ENCODE measurements at regions not wholly inside any gene's neighbourhood (a gene's known extent, or its start where the extent isn't known, plus 50 kb on each side); places are given as distances from the start of the nearest gene placed in this dataset.

GRCh38 chr2:212893216-212893615 lies 258.2 kb downstream of the IKZF2 start:
- ATAC-seq (no peak), DNase-seq (no peak)
- Histone ChIP-seq H3K9me3 (ENCODE audit: low read length) (no peaks in the 10 kb centered on the region), H3K36me3 (ENCODE audit: low read depth, low read length) (no peaks in the 10 kb centered on the region), H3F3A (ENCODE audit: low read length, unreplicated experiment) (no peaks in the 10 kb centered on the region), H3K27ac (ENCODE audit: low read length) (no peak overlapping the region), H3K9me2 (replicated peaks; ENCODE audit: low read length) (no peaks in the 10 kb centered on the region), H3K4me2 (ENCODE audit: low read length) (no peak overlapping the region), H3K27me3 (ENCODE audit: low read length) (no peaks in the 10 kb centered on the region), H3K9ac (ENCODE audit: low read length) (no peak overlapping the region), H4K20me1 (ENCODE audit: low read length) (no peaks in the 10 kb centered on the region), H3K79me2 (ENCODE audit: low read length) (no peaks in the 10 kb centered on the region), H2AFZ (ENCODE audit: low read length) (no peak overlapping the region), H3K4me3 (ENCODE audit: low read length) (no peak overlapping the region), H3K4me1 (ENCODE audit: insufficient read depth, low read length) (no peaks in the 10 kb centered on the region)
- no TSS peak for BruUV-seq (replicated peaks)
- intact Hi-C loops (cut with micrococcal nuclease): loop anchor here (2.0 to 5.0 kb wide), 2 partner anchors 259 to 298 kb away; partner anchors contain the start of gene IKZF2
- POLR2A ChIA-PET (ENCODE audit: unreplicated experiment): no interaction called here
- CTCF ChIA-PET: interaction anchor here (1.0 to 1.8 kb wide), 2 partner anchors 116 to 260 kb away, joined by 4 to 18 read pairs; no protein-coding TSS in a partner anchor
- TF ChIP-seq CTCF (conservative IDR thresholded peaks at IDR 0.05; ENCODE audit: low read depth, low read length) (no peak), EZH2phosphoT487 (IDR thresholded peaks at IDR 0.05; ENCODE audit: borderline replicate concordance, low read length) (no peak), EZH2 (IDR thresholded peaks at IDR 0.05; ENCODE audit: low read length, unreplicated experiment) (no peak)

DNA sequence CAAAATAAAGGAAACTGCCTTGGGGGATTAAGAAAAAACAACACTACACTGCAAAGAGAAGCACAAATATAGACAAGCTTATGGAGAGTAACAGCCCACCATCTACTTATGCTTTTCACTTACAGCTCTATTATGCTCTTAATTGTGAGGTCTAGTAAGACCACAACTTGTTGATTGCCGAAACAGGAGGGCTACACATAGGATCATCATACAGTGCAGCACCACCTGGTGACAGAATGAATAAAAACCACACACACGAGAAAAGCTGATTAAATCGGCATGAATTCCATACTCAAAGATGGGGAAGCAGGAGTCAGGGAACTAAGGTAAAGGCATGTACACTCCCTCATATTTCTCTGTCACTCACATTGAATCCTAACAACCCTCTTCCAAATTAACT lies 259.2 kb downstream of the IKZF2 start:
- Histone ChIP-seq H3K27me3 (ENCODE audit: low read length) (no peaks in the 10 kb centered on the region), H4K20me1 (ENCODE audit: low read length) (no peaks in the 10 kb centered on the region), H3K9me2 (replicated peaks; ENCODE audit: low read length) (no peaks in the 10 kb centered on the region), H3K36me3 (ENCODE audit: low read depth, low read length) (no peaks in the 10 kb centered on the region), H3K79me2 (ENCODE audit: low read length) (no peaks in the 10 kb centered on the region), H3K9me3 (ENCODE audit: low read length) (no peaks in the 10 kb centered on the region), H2AFZ (ENCODE audit: low read length) (peak overlapping the region; percentile 27; the same call in 1 of the 2 replicates), H3K4me1 (ENCODE audit: insufficient read depth, low read length) (no peaks in the 10 kb centered on the region), H3F3A (ENCODE audit: low read length, unreplicated experiment) (no peaks in the 10 kb centered on the region), H3K4me3 (ENCODE audit: low read length) (no peak overlapping the region), H3K9ac (ENCODE audit: low read length) (no peak overlapping the region), H3K4me2 (ENCODE audit: low read length) (peak overlapping the region; percentile 33), H3K27ac (ENCODE audit: low read length) (no peak overlapping the region)
- TF ChIP-seq CTCF (conservative IDR thresholded peaks at IDR 0.05; ENCODE audit: low read depth, low read length) (peak; percentile 81), EZH2 (IDR thresholded peaks at IDR 0.05; ENCODE audit: low read length, unreplicated experiment) (no peak), EZH2phosphoT487 (IDR thresholded peaks at IDR 0.05; ENCODE audit: borderline replicate concordance, low read length) (no peak)
- DNase-seq (peak; percentile 75), ATAC-seq (peak; percentile 79)
- intact Hi-C loops (cut with micrococcal nuclease): loop anchor here (1.0 to 5.0 kb wide), 4 partner anchors 115 to 297 kb away; partner anchors contain the start of gene IKZF2
- ChIA-PET CTCF (interaction anchor here (0.6 to 1.8 kb wide), 7 partner anchors 20 to 614 kb away, joined by 3 to 18 read pairs (median 4); no protein-coding TSS in a partner anchor), POLR2A (ENCODE audit: unreplicated experiment) (interaction anchor here (0.6 kb wide), 1 partner anchor 256 kb away, joined by 7 read pairs; no protein-coding TSS in a partner anchor)
- no TSS peak for BruUV-seq (replicated peaks)

DNA sequence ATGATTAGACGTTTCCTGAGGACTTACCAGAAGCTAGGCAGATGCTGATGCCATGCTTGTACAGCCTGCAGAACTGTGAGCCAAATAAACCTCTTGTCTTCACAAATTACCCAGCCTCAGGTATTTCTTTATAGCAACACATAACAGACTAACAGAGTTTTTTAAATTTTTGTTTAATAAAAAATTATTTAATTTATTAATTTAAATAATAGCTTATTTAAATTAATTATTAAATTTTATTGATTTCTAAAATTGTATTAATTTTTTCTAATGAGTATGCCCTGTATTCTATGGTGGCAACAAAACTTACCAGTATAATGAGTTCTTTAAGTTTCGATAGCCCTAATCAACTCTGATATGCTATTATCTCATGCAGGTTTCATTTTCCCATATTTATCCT lies 259.8 kb downstream of the IKZF2 start:
- TF ChIP-seq EZH2phosphoT487 (IDR thresholded peaks at IDR 0.05; ENCODE audit: borderline replicate concordance, low read length): no peak
- TF ChIP-seq EZH2 (IDR thresholded peaks at IDR 0.05; ENCODE audit: low read length, unreplicated experiment): no peak
- TF ChIP-seq CTCF (conservative IDR thresholded peaks at IDR 0.05; ENCODE audit: low read depth, low read length): no peak
- Histone ChIP-seq H3K27ac (ENCODE audit: low read length) (no peak overlapping the region), H3K27me3 (ENCODE audit: low read length) (no peaks in the 10 kb centered on the region), H3K9me3 (ENCODE audit: low read length) (no peaks in the 10 kb centered on the region), H3K79me2 (ENCODE audit: low read length) (no peaks in the 10 kb centered on the region), H3K36me3 (ENCODE audit: low read depth, low read length) (no peaks in the 10 kb centered on the region), H3K9ac (ENCODE audit: low read length) (no peak overlapping the region), H3F3A (ENCODE audit: low read length, unreplicated experiment) (no peaks in the 10 kb centered on the region), H3K4me2 (ENCODE audit: low read length) (0 out of 2 replicates have a peak overlapping the region, but pooled peaks have one; percentile 33), H3K4me3 (ENCODE audit: low read length) (no peak overlapping the region), H2AFZ (ENCODE audit: low read length) (0 out of 2 replicates have a peak overlapping the region, but pooled peaks have one; percentile 27), H3K4me1 (ENCODE audit: insufficient read depth, low read length) (no peaks in the 10 kb centered on the region), H3K9me2 (replicated peaks; ENCODE audit: low read length) (no peaks in the 10 kb centered on the region), H4K20me1 (ENCODE audit: low read length) (no peaks in the 10 kb centered on the region)
- no peak for ATAC-seq
- BruUV-seq (replicated peaks): no TSS peak
- DNase-seq: no peak
- CTCF ChIA-PET: interaction anchor here (0.6 to 1.8 kb wide), 4 partner anchors 114 to 614 kb away, joined by 3 to 18 read pairs (median 4); no protein-coding TSS in a partner anchor
- POLR2A ChIA-PET (ENCODE audit: unreplicated experiment): interaction anchor here (0.6 kb wide), 2 partner anchors 244 to 257 kb away, joined by 3 to 7 read pairs; no protein-coding TSS in a partner anchor
- intact Hi-C loops (cut with micrococcal nuclease): loop anchor here (5.0 kb wide), 1 partner anchor 261 kb away; the partner anchor contains the start of gene IKZF2

Measured in PC-3 (cell line).